ENCODE measurements at regions not wholly inside any gene's neighbourhood (a gene's known extent, or its start where the extent isn't known, plus 50 kb on each side); places are given as distances from the start of the nearest gene placed in this dataset.

- TF ChIP-seq EZH2phosphoT487 (IDR thresholded peaks at IDR 0.05; ENCODE audit: borderline replicate concordance) (no peak), CTCF (conservative IDR thresholded peaks at IDR 0.05; ENCODE audit: low read length) (no peak)
These were observed 826.1 kb downstream of the MRPL39 start for GRCh38 chr21:24781146-24781545.

Measured in Loucy (cell line).